Breast epithelium (tissue), 4 donors: ENCODE measurements at regions not wholly inside any gene's neighbourhood (a gene's known extent, or its start where the extent isn't known, plus 50 kb on each side); places are given as distances from the start of the nearest gene placed in this dataset.
A peak's percentile ranks its signal among the peaks of the same experiment; 100 is the strongest.

Source experiments
- DNase-seq, 2 donors: peaks; one replicate each; pipeline ENCODE4 v3.0.0-alpha.2; 2019; ENCODE audit warnings: low spot score in 2 of 2
- H3K27ac ChIP-seq, 2 donors: fragments of 200-600 bp; sonication (generic) in 1 of 2; one replicate each; pipeline ENCODE4 v1.5.1; 2016 to 2019; ENCODE audit warnings: mild to moderate bottlenecking in 1 of 2
- H3K27me3 ChIP-seq, 2 donors: fragments of 200-600 bp; sonication (generic) in 1 of 2; one replicate each; pipeline versions ENCODE4 v1.5.1 to v1.6.0; 2017 to 2019; ENCODE audit warnings: control low read depth in 1 of 2, mild to moderate bottlenecking in 1 of 2
- H3K36me3 ChIP-seq: fragments of 200-600 bp; one replicate; pipeline ENCODE4 v1.5.1; 2019
- H3K4me1 ChIP-seq, 2 donors: fragments of 200-600 bp; sonication (generic); one replicate each; pipeline ENCODE4 v1.5.1; 2016 to 2019; ENCODE audit warnings: control low read depth in 1 of 2
- H3K4me3 ChIP-seq, 3 donors: fragments of 200-600 bp; sonication (generic); 1 replicate in 2 of 3; 2 replicates in 1 of 3; pipeline ENCODE4 v1.5.1; 2016 to 2019; ENCODE audit warnings: mild to moderate bottlenecking in 3 of 3, moderate library complexity in 2 of 3
- H3K9me3 ChIP-seq, 2 donors: fragments of 200-600 bp; sonication (generic) in 1 of 2; one replicate each; pipeline ENCODE4 v1.5.1; 2016 to 2019; ENCODE audit warnings: control low read depth in 1 of 2
- CTCF ChIP-seq, 3 donors: fragments of 450-650 bp; IDR thresholded peaks; one replicate each; pipeline ENCODE4 v1.5.1; 2016 to 2017; ENCODE audit warnings: antibody characterized with exemption in 3 of 3, mild to moderate bottlenecking in 3 of 3, moderate library complexity in 3 of 3
- POLR2A ChIP-seq: fragments of 450-650 bp; IDR thresholded peaks from one replicate; pipeline ENCODE4 v1.6.1; 2016; ENCODE audit warnings: antibody characterized with exemption, mild to moderate bottlenecking, moderate library complexity
- POLR2AphosphoS5 ChIP-seq, 3 donors: sonication (generic); formaldehyde crosslinking; IDR thresholded peaks; one replicate each; pipeline ENCODE4 v1.6.1; 2017; ENCODE audit warnings: antibody characterized with exemption in 3 of 3
- intact Hi-C: fragments of 100-400 bp; cut with DNase I; formaldehyde crosslinking; loops from one replicate; pipeline ENCODE4 v1.15.1; 2023; ENCODE audit warnings: low total_unique reads

GRCh38 chr14:101227611-101228594 is 324.4 kb upstream of the RTL1 start:
- H3K27me3 ChIP-seq: no peaks in the 10 kb centered on the region
- no peak for TF ChIP-seq CTCF (IDR thresholded peaks at IDR 0.05)
- TF ChIP-seq POLR2AphosphoS5 (IDR thresholded peaks at IDR 0.05): no peak
- TF ChIP-seq POLR2A: no peak
- no peak for DNase-seq
- no peak overlapping the region for H3K4me3 ChIP-seq
- no peaks in the 10 kb centered on the region for H3K4me1 ChIP-seq
- H3K27ac ChIP-seq: no peak overlapping the region
- no peaks in the 10 kb centered on the region for H3K36me3 ChIP-seq
- intact Hi-C loops: no loop called here
- no peaks in the 10 kb centered on the region for H3K9me3 ChIP-seq

- intact Hi-C loops: no loop called here
- H3K36me3 ChIP-seq: no peaks in the 10 kb centered on the region
Measured at GRCh38 chr14:101228949-101229541, 325.5 kb upstream of the RTL1 start.

GRCh38 chr14:101229666-101230065 is 326.1 kb upstream of the RTL1 start:
- Histone ChIP-seq H3K9me3 (no peaks in the 10 kb centered on the region), H3K27me3 (no peaks in the 10 kb centered on the region), H3K36me3 (no peaks in the 10 kb centered on the region), H3K4me1 (no peaks in the 10 kb centered on the region), H3K4me3 (peak overlapping the region in 1 of 3 donors; percentile 31), H3K27ac (no peak overlapping the region)
- intact Hi-C loops: no loop called here
- no peak for DNase-seq
- TF ChIP-seq CTCF (IDR thresholded peaks at IDR 0.05) (no peak), POLR2A (no peak), POLR2AphosphoS5 (IDR thresholded peaks at IDR 0.05) (no peak)

More at GRCh38 chr14:101228949-101229541, 325.5 kb upstream of the RTL1 start:
- Histone ChIP-seq H3K4me1 (no peaks in the 10 kb centered on the region), H3K4me3 (peak overlapping the region in 1 of 3 donors; percentile 31), H3K27ac (no peak overlapping the region), H3K9me3 (no peaks in the 10 kb centered on the region), H3K27me3 (no peaks in the 10 kb centered on the region)
- DNase-seq: no peak
- no peak for TF ChIP-seq POLR2AphosphoS5 (IDR thresholded peaks at IDR 0.05)
- TF ChIP-seq POLR2A: no peak
- TF ChIP-seq CTCF (IDR thresholded peaks at IDR 0.05): no peak

GRCh38 chr14:101230161-101230850 is 326.8 kb upstream of the RTL1 start:
- Histone ChIP-seq H3K4me1 (no peaks in the 10 kb centered on the region), H3K36me3 (no peaks in the 10 kb centered on the region), H3K9me3 (no peaks in the 10 kb centered on the region), H3K27ac (no peak overlapping the region), H3K27me3 (no peaks in the 10 kb centered on the region), H3K4me3 (peak overlapping the region in 2 of 3 donors; percentile 11 to 32)
- DNase-seq: no peak
- intact Hi-C loops: no loop called here
- TF ChIP-seq POLR2A (no peak), POLR2AphosphoS5 (IDR thresholded peaks at IDR 0.05) (no peak), CTCF (IDR thresholded peaks at IDR 0.05) (no peak)
